Kidney epithelial cell (primary cell): ENCODE measurements at regions not wholly inside any gene's neighbourhood (a gene's known extent, or its start where the extent isn't known, plus 50 kb on each side); places are given as distances from the start of the nearest gene placed in this dataset.

ENCODE experiments used
- DNase-seq: peaks from one replicate; pipeline ENCODE4 v3.0.0-alpha.2; 2010; ENCODE audit warnings: low read depth
- H3K27me3 ChIP-seq: 2 replicates; pipeline ENCODE4 v1.6.0; 2011; ENCODE audit warnings: low read length; ENCODE audit not compliant: control insufficient read depth, insufficient read depth
- H3K36me3 ChIP-seq: 2 replicates; pipeline ENCODE4 v1.5.1; 2011; ENCODE audit warnings: low read length; ENCODE audit not compliant: control insufficient read depth, insufficient read depth
- H3K4me3 ChIP-seq: 2 replicates; pipeline ENCODE4 v1.5.1; 2011; ENCODE audit warnings: low read depth, mild to moderate bottlenecking, control low read depth, low read length
- TF ChIP-seq, protein P1 (sequence below): IDR thresholded peaks from 2 replicates; pipeline ENCODE4 v1.5.1; 2011; ENCODE audit warnings: mild to moderate bottlenecking, moderate library complexity, low read length, control low read depth, inconsistent platforms; ENCODE audit not compliant: insufficient read depth, poor library complexity, severe bottlenecking

DNA sequence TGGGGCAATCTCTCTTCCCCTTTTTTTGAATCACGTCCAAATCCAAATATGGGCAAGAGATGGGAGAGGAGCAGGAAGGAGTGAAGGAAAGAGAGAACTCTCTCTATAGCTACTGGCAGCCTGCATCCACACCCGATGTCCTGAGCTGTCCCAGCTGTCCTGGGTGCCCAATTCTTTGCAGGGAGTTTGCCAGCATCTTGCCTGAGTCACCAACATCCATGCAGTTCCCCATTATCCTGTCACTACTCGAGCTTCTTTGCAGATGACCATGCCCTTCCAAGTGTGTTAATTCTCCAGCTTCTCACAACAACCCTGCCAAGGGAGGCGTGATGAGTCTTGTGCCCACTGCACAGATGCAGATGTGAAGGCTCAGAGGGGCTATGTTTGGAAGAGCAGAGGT is 127.1 kb downstream of the NSG2 start:
- no peaks in the 10 kb centered on the region for H3K27me3 ChIP-seq
- H3K4me3 ChIP-seq: no peak overlapping the region
- TF ChIP-seq, protein P1, sequence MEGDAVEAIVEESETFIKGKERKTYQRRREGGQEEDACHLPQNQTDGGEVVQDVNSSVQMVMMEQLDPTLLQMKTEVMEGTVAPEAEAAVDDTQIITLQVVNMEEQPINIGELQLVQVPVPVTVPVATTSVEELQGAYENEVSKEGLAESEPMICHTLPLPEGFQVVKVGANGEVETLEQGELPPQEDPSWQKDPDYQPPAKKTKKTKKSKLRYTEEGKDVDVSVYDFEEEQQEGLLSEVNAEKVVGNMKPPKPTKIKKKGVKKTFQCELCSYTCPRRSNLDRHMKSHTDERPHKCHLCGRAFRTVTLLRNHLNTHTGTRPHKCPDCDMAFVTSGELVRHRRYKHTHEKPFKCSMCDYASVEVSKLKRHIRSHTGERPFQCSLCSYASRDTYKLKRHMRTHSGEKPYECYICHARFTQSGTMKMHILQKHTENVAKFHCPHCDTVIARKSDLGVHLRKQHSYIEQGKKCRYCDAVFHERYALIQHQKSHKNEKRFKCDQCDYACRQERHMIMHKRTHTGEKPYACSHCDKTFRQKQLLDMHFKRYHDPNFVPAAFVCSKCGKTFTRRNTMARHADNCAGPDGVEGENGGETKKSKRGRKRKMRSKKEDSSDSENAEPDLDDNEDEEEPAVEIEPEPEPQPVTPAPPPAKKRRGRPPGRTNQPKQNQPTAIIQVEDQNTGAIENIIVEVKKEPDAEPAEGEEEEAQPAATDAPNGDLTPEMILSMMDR: no peak
- no peak for DNase-seq
- H3K36me3 ChIP-seq: no peaks in the 10 kb centered on the region

DNA sequence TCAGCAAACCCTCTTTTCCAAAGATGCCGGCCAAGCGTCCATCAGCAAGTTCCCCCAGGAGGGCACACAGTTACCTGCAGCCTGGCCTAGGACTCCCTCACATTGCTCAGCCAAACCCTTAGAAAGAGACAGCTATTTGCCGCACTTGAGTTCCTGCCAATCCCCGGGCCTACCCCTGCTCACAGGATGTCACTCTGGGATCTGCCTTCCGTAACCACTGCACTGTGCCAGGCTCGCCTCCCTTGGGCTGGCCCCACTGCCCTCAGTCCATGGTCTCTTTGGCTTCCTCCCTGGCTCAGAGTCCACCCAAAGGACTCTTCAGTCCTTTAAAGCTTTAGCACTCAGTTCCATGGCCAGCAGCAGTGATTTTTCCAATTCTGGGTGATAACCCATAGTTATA is 128.3 kb downstream of the NSG2 start:
- no peaks in the 10 kb centered on the region for H3K27me3 ChIP-seq

DNA sequence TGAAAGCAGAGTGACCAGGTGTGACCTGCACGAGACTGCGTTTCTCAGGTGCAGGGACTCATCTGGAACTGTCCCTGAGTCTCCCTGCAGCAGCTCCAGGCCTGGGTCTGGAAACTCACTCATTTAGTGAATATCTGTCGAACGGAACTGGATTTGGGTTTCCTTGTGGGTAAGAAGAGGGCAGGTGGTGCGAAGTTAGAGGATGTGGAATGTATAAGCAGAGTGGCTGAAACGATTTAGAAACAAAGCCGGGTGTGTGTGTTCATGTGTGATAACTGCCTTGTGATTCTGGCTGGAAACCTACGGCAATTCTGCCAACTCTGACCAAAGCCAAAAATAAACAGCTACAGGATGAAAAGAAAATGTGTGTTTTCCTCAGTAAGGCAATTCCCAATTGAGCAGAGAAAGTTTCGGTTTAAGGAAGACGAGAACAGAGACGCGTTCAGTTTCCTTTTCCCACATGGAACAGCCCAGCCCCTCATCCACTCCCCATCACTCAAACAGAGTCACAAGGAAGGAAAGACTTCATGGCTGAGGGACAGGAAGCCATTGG is 130.3 kb downstream of the NSG2 start:
- TF ChIP-seq, protein P1: no peak
- H3K27me3 ChIP-seq: no peaks in the 10 kb centered on the region

More for the DNA sequence above, 128.3 kb downstream of the NSG2 start:
- Histone ChIP-seq H3K36me3 (no peaks in the 10 kb centered on the region), H3K4me3 (no peak overlapping the region)
- TF ChIP-seq, protein P1: no peak
- DNase-seq: no peak

DNA sequence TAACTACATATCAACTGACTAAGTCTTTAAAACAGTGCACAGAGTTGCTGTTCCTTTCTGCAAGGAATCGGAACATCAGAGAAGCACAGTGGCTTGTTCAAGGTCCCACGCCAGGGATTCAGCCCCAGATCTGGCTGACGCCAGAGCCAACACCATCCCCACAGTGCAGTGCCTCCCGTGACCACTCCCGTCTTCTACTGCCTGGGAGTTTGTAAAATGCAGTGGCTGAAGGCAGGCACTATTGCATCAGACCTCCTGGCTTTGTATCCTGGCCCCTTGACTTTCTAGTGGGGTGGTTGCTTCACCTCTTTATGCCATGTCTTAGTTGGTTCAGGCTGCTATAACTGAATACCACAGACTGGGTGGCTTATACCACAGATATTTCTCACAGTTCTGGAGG is 131.0 kb downstream of the NSG2 start:
- H3K27me3 ChIP-seq: no peaks in the 10 kb centered on the region
- H3K36me3 ChIP-seq: no peaks in the 10 kb centered on the region
- no peak for DNase-seq
- TF ChIP-seq, protein P1: no peak
- no peak overlapping the region for H3K4me3 ChIP-seq

More for the DNA sequence above, 130.3 kb downstream of the NSG2 start:
- DNase-seq: no peak
- H3K36me3 ChIP-seq: no peaks in the 10 kb centered on the region
- no peak overlapping the region for H3K4me3 ChIP-seq

DNA sequence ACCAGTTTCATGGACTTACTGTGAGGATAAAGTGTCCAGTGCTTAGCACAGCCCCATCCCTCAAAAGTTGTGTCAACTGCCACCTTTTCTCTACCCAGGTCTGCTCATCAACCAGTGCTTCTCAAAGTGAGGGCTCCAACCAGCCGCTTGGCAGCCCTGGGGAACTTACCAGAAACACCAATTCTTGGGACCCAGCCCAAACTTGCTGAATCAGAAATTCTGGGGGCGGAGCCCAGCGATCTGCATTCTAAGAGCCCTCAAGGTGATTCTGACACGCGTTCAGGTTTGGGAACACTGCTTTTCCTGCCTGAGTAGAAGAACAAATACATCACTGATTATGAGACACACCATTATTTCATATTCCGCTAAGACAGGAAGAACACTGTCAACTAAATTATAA is 132.0 kb downstream of the NSG2 start:
- no peak overlapping the region for H3K4me3 ChIP-seq
- TF ChIP-seq, protein P1: no peak
- DNase-seq: no peak
- H3K27me3 ChIP-seq: no peaks in the 10 kb centered on the region
- H3K36me3 ChIP-seq: no peaks in the 10 kb centered on the region

DNA sequence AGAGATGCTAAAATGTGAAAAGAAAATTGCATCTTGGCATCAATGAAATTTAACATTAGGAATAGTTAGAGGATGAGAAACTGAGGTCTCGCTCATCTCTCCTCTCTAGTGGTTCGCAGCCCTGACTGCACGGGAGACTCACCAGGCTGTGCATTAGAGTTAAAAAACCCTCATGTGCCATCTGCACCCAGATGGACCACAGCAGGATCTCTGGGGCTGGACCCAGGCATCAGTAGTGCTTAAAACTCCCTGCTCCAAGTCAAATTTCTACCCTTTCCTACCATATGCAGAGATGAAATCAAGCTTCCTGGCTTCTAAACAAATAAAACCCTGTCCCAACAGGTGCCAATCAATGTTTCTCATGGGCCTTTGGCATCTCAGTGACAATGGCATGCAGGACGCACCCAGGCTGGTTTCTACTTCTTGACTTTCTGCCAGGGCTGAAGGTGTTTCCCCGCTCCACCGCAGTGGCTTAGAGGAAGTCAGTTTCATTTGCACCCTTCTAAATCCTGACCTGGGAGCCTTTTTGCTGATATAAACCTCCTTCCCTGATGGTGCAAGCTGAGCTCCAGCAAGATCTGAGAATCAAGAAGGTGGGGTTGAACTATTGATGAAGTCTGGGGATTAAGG is 132.6 kb downstream of the NSG2 start:
- H3K4me3 ChIP-seq: no peak overlapping the region
- no peaks in the 10 kb centered on the region for H3K27me3 ChIP-seq
- DNase-seq: no peak
- H3K36me3 ChIP-seq: no peaks in the 10 kb centered on the region
- TF ChIP-seq, protein P1: no peak
